H1 (cell line): ENCODE measurements at regions not wholly inside any gene's neighbourhood (a gene's known extent, or its start where the extent isn't known, plus 50 kb on each side); places are given as distances from the start of the nearest gene placed in this dataset.

Experiments used
- CTCF ChIA-PET: fragments of 300-600 bp; sonication (Branson Sonifier 250); formaldehyde crosslinking; loops from one replicate; lab custom pipeline; 2021; ENCODE audit not compliant: partially characterized antibody; lab: Charles Lee
- POLR2A ChIA-PET: fragments of 300-600 bp; sonication (Branson Sonifier 250); formaldehyde crosslinking; loops from one replicate; lab custom pipeline; 2021; ENCODE audit warnings: inconsistent platforms; ENCODE audit not compliant: partially characterized antibody; lab: Charles Lee
- DNase-seq, 2 experiments: peaks; one replicate each; pipeline versions ENCODE4 v3.0.0 to v3.0.0-alpha.2; 2010 to 2022; ENCODE audit warnings: low spot score in 2 of 2, low read depth in 1 of 2, mixed read lengths in 1 of 2
- FAIRE-seq: peaks from 2 replicates; lab custom pipeline; 2011; peaks lifted over from hg19 to GRCh38; lab: Jason Lieb, UNC
- H2AFZ ChIP-seq: 2 replicates; pipeline ENCODE4 v1.8.1; 2012; ENCODE audit warnings: low read length, inconsistent platforms
- H2AK5ac ChIP-seq: 2 replicates; pipeline ENCODE4 v1.6.1; 2013; ENCODE audit warnings: low read depth, low read length
- H2BK120ac ChIP-seq: replicated peaks from 2 replicates; pipeline ENCODE3; 2013; ENCODE audit warnings: low read depth, low read length, inconsistent platforms
- H2BK12ac ChIP-seq: 2 replicates; pipeline ENCODE4 v1.6.1; 2013; ENCODE audit warnings: low read depth, low read length
- H2BK15ac ChIP-seq: 2 replicates; pipeline ENCODE4 v1.6.1; 2013; ENCODE audit warnings: low read length
- H2BK20ac ChIP-seq: 2 replicates; pipeline ENCODE4 v1.6.1; 2013; ENCODE audit warnings: low read length
- H2BK5ac ChIP-seq: 2 replicates; pipeline ENCODE4 v1.6.1; 2013; ENCODE audit warnings: low read depth, low read length
- H3K14ac ChIP-seq: 2 replicates; pipeline ENCODE4 v1.6.1; 2013; ENCODE audit warnings: inconsistent platforms; ENCODE audit not compliant: insufficient read length
- H3K18ac ChIP-seq: 2 replicates; pipeline ENCODE4 v1.6.1; 2013; ENCODE audit warnings: low read length; ENCODE audit errors: extremely low read depth
- H3K23ac ChIP-seq: 2 replicates; pipeline ENCODE4 v1.6.1; 2013; ENCODE audit warnings: inconsistent platforms; ENCODE audit not compliant: insufficient read length
- H3K23me2 ChIP-seq: 2 replicates; pipeline ENCODE4 v1.6.1; 2013; ENCODE audit warnings: low read depth, low read length
- H3K27ac ChIP-seq: 2 replicates; pipeline ENCODE4 v1.6.1; 2011; ENCODE audit warnings: low read depth, low read length, inconsistent platforms
- H3K27me3 ChIP-seq, 4 experiments: replicated peaks in 1 of 4; 1 replicate in 1 of 4; 2 replicates in 3 of 4; pipeline versions ENCODE4 v1.6.1 to v1.8.1; 2011 to 2013; ENCODE audit warnings: low read length in 3 of 4, mild to moderate bottlenecking in 3 of 4, inconsistent platforms in 2 of 4, mixed read lengths in 2 of 4, moderate library complexity in 1 of 4; ENCODE audit not compliant: control insufficient read depth in 3 of 4, insufficient read depth in 3 of 4; ENCODE audit errors: extremely low read depth in 1 of 4
- H3K36me3 ChIP-seq, 4 experiments: 2 replicates each; pipeline versions ENCODE4 v1.6.1 to v1.8.1; 2011 to 2013; ENCODE audit warnings: mild to moderate bottlenecking in 4 of 4, low read length in 3 of 4, moderate library complexity in 2 of 4, control low read depth in 1 of 4, inconsistent platforms in 1 of 4; ENCODE audit not compliant: insufficient read depth in 4 of 4, control insufficient read depth in 2 of 4
- H3K4ac ChIP-seq: replicated peaks from 2 replicates; pipeline ENCODE3; 2013; ENCODE audit warnings: low read length, low read depth, mixed read lengths, inconsistent platforms; ENCODE audit not compliant: insufficient read length
- H3K4me1 ChIP-seq, 4 experiments: replicated peaks in 1 of 4; 1 replicate in 1 of 4; 2 replicates in 3 of 4; pipeline versions ENCODE4 v1.6.1 to v1.8.1; 2011 to 2013; ENCODE audit warnings: low read length in 3 of 4, inconsistent platforms in 2 of 4, mixed read lengths in 1 of 4; ENCODE audit not compliant: insufficient read depth in 4 of 4, control insufficient read depth in 3 of 4
- H3K4me2 ChIP-seq, 2 experiments: 2 replicates each; pipeline versions ENCODE4 v1.6.1 to v1.8.1; 2011 to 2013; ENCODE audit warnings: low read depth in 2 of 2, low read length in 2 of 2, control low read depth in 1 of 2, inconsistent platforms in 1 of 2, mild to moderate bottlenecking in 1 of 2; ENCODE audit not compliant: insufficient read depth in 1 of 2
- H3K4me3 ChIP-seq, 4 experiments: fragments of 200-600, 300-600 bp in 1 of 4; sonication (generic), shearing (Covaris generic), sonication (Bioruptor Twin) in 1 of 4; 2 replicates each; pipeline versions ENCODE4 v1.5.1 to v1.8.1; 2011 to 2016; ENCODE audit warnings: low read length in 4 of 4, low read depth in 3 of 4, control low read depth in 2 of 4, inconsistent platforms in 2 of 4, mild to moderate bottlenecking in 2 of 4, mixed read lengths in 1 of 4, moderate library complexity in 1 of 4; ENCODE audit not compliant: insufficient read depth in 2 of 4; ENCODE audit errors: extremely low read depth in 1 of 4
- H3K56ac ChIP-seq: replicated peaks from 2 replicates; pipeline ENCODE3; 2013; ENCODE audit warnings: low read depth, mild to moderate bottlenecking, mixed read lengths, low read length, inconsistent platforms; ENCODE audit not compliant: insufficient read length
- H3K79me1 ChIP-seq: 2 replicates; pipeline ENCODE4 v1.6.1; 2013; ENCODE audit warnings: low read depth, low read length, control low read depth
- H3K79me2 ChIP-seq, 2 experiments: 2 replicates each; pipeline versions ENCODE4 v1.6.1 to v1.8.1; 2012 to 2013; ENCODE audit warnings: low read length in 2 of 2, mild to moderate bottlenecking in 2 of 2, inconsistent platforms in 1 of 2; ENCODE audit not compliant: insufficient read depth in 2 of 2, control insufficient read depth in 1 of 2
- H3K9ac ChIP-seq, 4 experiments: replicated peaks in 1 of 4; 1 replicate in 1 of 4; 2 replicates in 3 of 4; pipeline versions ENCODE4 v1.6.1 to v1.8.1; 2011 to 2013; ENCODE audit warnings: low read depth in 3 of 4, low read length in 3 of 4, control low read depth in 2 of 4, mild to moderate bottlenecking in 2 of 4, moderate library complexity in 2 of 4, inconsistent platforms in 1 of 4; ENCODE audit errors: extremely low read depth in 1 of 4
- H3K9me3 ChIP-seq, 2 experiments: 2 replicates each; pipeline versions ENCODE4 v1.6.1 to v1.8.1; 2012 to 2013; ENCODE audit warnings: mild to moderate bottlenecking in 2 of 2, moderate library complexity in 2 of 2, control low read depth in 1 of 2, inconsistent platforms in 1 of 2, low read depth in 1 of 2, low read length in 1 of 2, mixed read lengths in 1 of 2; ENCODE audit not compliant: insufficient read depth in 2 of 2
- H4K20me1 ChIP-seq, 2 experiments: replicated peaks in 1 of 2; 2 replicates each; pipeline versions ENCODE3 to v1.8.1; 2011 to 2013; ENCODE audit warnings: inconsistent platforms in 2 of 2, low read length in 2 of 2, mild to moderate bottlenecking in 1 of 2; ENCODE audit not compliant: insufficient read depth in 2 of 2, control insufficient read depth in 1 of 2
- H4K5ac ChIP-seq: 2 replicates; pipeline ENCODE4 v1.6.1; 2013; ENCODE audit warnings: low read length, low read depth, mixed read lengths, inconsistent platforms; ENCODE audit not compliant: insufficient read length
- H4K8ac ChIP-seq: 2 replicates; pipeline ENCODE4 v1.8.0; 2013; ENCODE audit warnings: mild to moderate bottlenecking, moderate library complexity, low read length, inconsistent platforms; ENCODE audit not compliant: insufficient read depth; ENCODE audit errors: extremely low read depth
- H4K91ac ChIP-seq: replicated peaks from 2 replicates; pipeline ENCODE3; 2013; ENCODE audit warnings: low read length, mixed read lengths, inconsistent platforms; ENCODE audit not compliant: insufficient read length
- BACH1 ChIP-seq: IDR thresholded peaks from 2 replicates; pipeline ENCODE4 v1.6.1; 2012; ENCODE audit warnings: low read length, improper control_type of control experiment
- BRCA1 ChIP-seq: IDR thresholded peaks from 2 replicates; pipeline ENCODE4 v1.6.1; 2012; ENCODE audit warnings: low read depth, low read length, improper control_type of control experiment
- CHD2 ChIP-seq: IDR thresholded peaks from 2 replicates; pipeline ENCODE4 v1.6.1; 2012; ENCODE audit warnings: low read length, improper control_type of control experiment
- CREB1 ChIP-seq: IDR thresholded peaks from 2 replicates; pipeline ENCODE4 v1.6.1; 2012; ENCODE audit warnings: inconsistent platforms
- MAFK ChIP-seq: IDR thresholded peaks from 2 replicates; pipeline ENCODE4 v1.6.1; 2012; ENCODE audit warnings: low read depth, mild to moderate bottlenecking, improper control_type of control experiment, low read length
- NRF1 ChIP-seq: IDR thresholded peaks from 2 replicates; pipeline ENCODE4 v1.6.1; 2011; ENCODE audit warnings: mild to moderate bottlenecking, low read depth, low read length, improper control_type of control experiment
- PHF8 ChIP-seq: fragments of 200-600 bp; sonication (generic); conservative IDR thresholded peaks from 2 replicates; pipeline ENCODE4 v1.7.1; 2012; ENCODE audit warnings: low read depth, mild to moderate bottlenecking, inconsistent platforms, low read length, moderate library complexity
- POLR2A ChIP-seq, 2 experiments: IDR thresholded peaks; 1 replicate in 1 of 2; 2 replicates in 1 of 2; pipeline ENCODE4 v1.6.1; 2011; ENCODE audit warnings: low read depth in 2 of 2, low read length in 2 of 2, mild to moderate bottlenecking in 2 of 2; ENCODE audit errors: control extremely low read depth in 1 of 2
- POLR2AphosphoS5 ChIP-seq: IDR thresholded peaks from 2 replicates; pipeline ENCODE4 v1.6.1; 2011; ENCODE audit warnings: low read depth, low read length
- POU5F1 ChIP-seq: IDR thresholded peaks from 2 replicates; pipeline ENCODE4 v1.6.1; 2011; ENCODE audit warnings: low read depth, mild to moderate bottlenecking, low read length, moderate library complexity
- RAD21 ChIP-seq, 2 experiments: IDR thresholded peaks in 1 of 2; conservative IDR thresholded peaks in 1 of 2; 2 replicates each; pipeline ENCODE4 v1.6.1; 2011; ENCODE audit warnings: low read depth in 2 of 2, low read length in 2 of 2, improper control_type of control experiment in 1 of 2, inconsistent platforms in 1 of 2, mild to moderate bottlenecking in 1 of 2, moderate library complexity in 1 of 2
- RBBP5 ChIP-seq: IDR thresholded peaks from 2 replicates; pipeline ENCODE4 v1.7.1; 2012; ENCODE audit warnings: low read depth, mild to moderate bottlenecking, inconsistent platforms, low read length, moderate library complexity, borderline replicate concordance
- SAP30 ChIP-seq: fragments of 300-600 bp; sonication (generic); IDR thresholded peaks from 2 replicates; pipeline ENCODE4 v1.7.1; 2012; ENCODE audit warnings: low read length, moderate library complexity, mild to moderate bottlenecking, inconsistent platforms; ENCODE audit not compliant: insufficient read depth, insufficient replicate concordance
- TAF7 ChIP-seq: optimal IDR thresholded peaks from 2 replicates; pipeline ENCODE3; 2011; ENCODE audit warnings: low read depth, mild to moderate bottlenecking, inconsistent platforms, low read length, moderate library complexity, borderline replicate concordance
- TCF12 ChIP-seq: IDR thresholded peaks from 2 replicates; pipeline ENCODE4 v1.6.1; 2011; ENCODE audit warnings: low read depth, mild to moderate bottlenecking, low read length
- YY1 ChIP-seq: IDR thresholded peaks from 2 replicates; pipeline ENCODE4 v1.6.1; 2011; ENCODE audit warnings: low read depth, mild to moderate bottlenecking, low read length
- WGBS, 2 experiments: shearing (Covaris generic) in 1 of 2; methylation state at CpG; one replicate each; pipeline versions ENCODE4 v1.1.6 to v1.1.7; 2013 to 2015; ENCODE audit warnings: low lambda C conversion rate in 2 of 2, mixed read lengths in 2 of 2, inconsistent platforms in 1 of 2, low coverage in 1 of 2, missing lambda C conversion rate in 1 of 2; ENCODE audit not compliant: insufficient replicate concordance in 2 of 2, insufficient coverage in 1 of 2, insufficient read length in 1 of 2; ENCODE audit errors: extremely low coverage in 1 of 2, missing lambda C conversion rate in 1 of 2; 5-methylcytosine and 5-hydroxymethylcytosine counted together

- Histone ChIP-seq H2BK15ac (no peak overlapping the region), H2BK12ac (no peak overlapping the region), H3K23ac (no peak overlapping the region), H3K4me1 (no peaks in the 10 kb centered on the region; a peak in 2 of 7 replicates), H2AK5ac (no peak overlapping the region), H3K23me2 (no peaks in the 10 kb centered on the region), H3K27ac (no peak overlapping the region), H2BK5ac (no peak overlapping the region), H3K4ac (no peak overlapping the region), H3K9ac (no peak overlapping the region), H2AFZ (no peak overlapping the region), H3K36me3 (no peaks in the 10 kb centered on the region), H3K4me3 (no peak overlapping the region), H2BK20ac (no peak overlapping the region), H2BK120ac (no peak overlapping the region), H3K27me3 (no peaks in the 10 kb centered on the region), H3K79me1 (no peaks in the 10 kb centered on the region), H3K18ac (no peak overlapping the region), H4K91ac (no peak overlapping the region), H4K20me1 (no peaks in the 10 kb centered on the region), H4K8ac (no peak overlapping the region), H3K9me3 (peaks cover 28 to 36% of the 10 kb centered on the region in 2 experiments; a peak in 3 of 4 replicates), H3K56ac (no peak overlapping the region), H4K5ac (no peak overlapping the region), H3K79me2 (no peaks in the 10 kb centered on the region), H3K4me2 (no peak overlapping the region), H3K14ac (no peak overlapping the region)
- DNase-seq: no peak
- 75% methylated on average over 6 of the region's 7 CpGs; no CpG with 5 or more reads in 1 of the 2 experiments for WGBS, 2 experiments
- no peak for FAIRE-seq
- ChIA-PET CTCF (no interaction called here), POLR2A (no interaction called here)
- TF ChIP-seq BRCA1: no peak
- TF ChIP-seq BACH1: no peak
- no peak for TF ChIP-seq MAFK
- TF ChIP-seq POLR2A (IDR thresholded peaks at IDR 0.05; ENCODE audit: control extremely low read depth in 1 of 2, low read depth in 2 of 2, low read length in 2 of 2): no peak
- TF ChIP-seq CHD2: no peak
- no peak for TF ChIP-seq SAP30
- TF ChIP-seq PHF8: no peak
- no peak for TF ChIP-seq YY1
- TF ChIP-seq RAD21 (IDR thresholded peaks at IDR 0.05 in 1 of 2, conservative IDR thresholded peaks at IDR 0.05 in 1 of 2; ENCODE audit: low read depth in 2 of 2, low read length in 2 of 2): no peak
- TF ChIP-seq POLR2AphosphoS5: no peak
- TF ChIP-seq TCF12: no peak
- TF ChIP-seq TAF7: no peak
- no peak for TF ChIP-seq RBBP5
- TF ChIP-seq CREB1: no peak
- no peak for TF ChIP-seq POU5F1
- no peak for TF ChIP-seq NRF1
These were observed 50.0 kb downstream of the SOD2 start for GRCh38 chr6:159642995-159643394.
